HG03571 (cell line): ENCODE measurements at regions not wholly inside any gene's neighbourhood (a gene's known extent, or its start where the extent isn't known, plus 50 kb on each side); places are given as distances from the start of the nearest gene placed in this dataset.
"Not testable (repeated sequence)": the region's sequence is repeated elsewhere in the genome, so short reads cannot be mapped to it uniquely, and the experiment has no call there.

Source experiments
- ATAC-seq: cut with Tn5 transposase; IDR thresholded peaks from one replicate; pipeline ENCODE4 v1.9.1; 2021; ENCODE audit not compliant: unreplicated experiment

GRCh38 chr10:22825841-22826240 is 102.0 kb upstream of the ARMC3 start:
- no peak for ATAC-seq

GRCh38 chr10:22824984-22825383 is 102.9 kb upstream of the ARMC3 start:
- ATAC-seq: no peak

- ATAC-seq: no peak
These were observed 103.3 kb upstream of the ARMC3 start for GRCh38 chr10:22824520-22824919.

DNA sequence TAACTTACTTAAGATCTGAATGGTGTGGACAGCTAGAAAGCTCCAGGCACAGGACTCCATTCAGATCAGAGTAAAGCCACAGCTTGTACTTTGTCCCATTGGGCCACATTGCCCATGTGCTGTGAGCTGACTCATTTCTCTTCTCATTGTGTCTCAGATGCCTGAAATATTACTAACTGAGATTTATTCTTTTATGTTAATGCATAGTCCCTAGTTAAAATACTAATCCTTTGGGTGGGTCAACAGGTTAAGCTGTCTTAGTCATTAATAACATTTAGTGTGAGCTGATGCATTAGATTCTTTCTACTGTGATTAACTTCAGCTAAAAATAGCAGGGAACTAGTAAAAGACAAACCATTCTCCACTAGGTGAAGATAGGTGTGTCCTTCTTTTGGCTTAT is 104.7 kb upstream of the ARMC3 start:
- ATAC-seq: peak; percentile 63

GRCh38 chr10:22821921-22822320 is 105.9 kb upstream of the ARMC3 start:
- not testable (repeated sequence) for ATAC-seq

- no peak for ATAC-seq
These were observed 106.4 kb upstream of the ARMC3 start for GRCh38 chr10:22821501-22821900.

DNA sequence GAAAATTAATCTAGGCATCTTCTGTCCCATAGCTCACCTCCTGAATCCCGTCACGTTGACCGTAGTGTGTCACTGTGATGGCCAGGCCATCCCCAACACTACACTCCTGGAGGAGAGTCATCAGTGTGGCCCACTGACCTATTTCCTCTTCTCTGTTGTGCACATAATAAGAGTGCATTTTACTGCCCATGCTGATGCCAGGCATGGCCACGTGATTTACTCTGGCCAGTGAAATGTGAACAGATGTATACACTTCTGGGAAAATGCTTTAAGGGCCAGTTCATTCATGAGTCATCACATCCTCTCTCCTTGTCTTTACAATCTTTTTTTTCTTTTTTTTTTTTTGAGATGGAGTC is 101.9 kb upstream of the PIP4K2A start:
- no peak for ATAC-seq

DNA sequence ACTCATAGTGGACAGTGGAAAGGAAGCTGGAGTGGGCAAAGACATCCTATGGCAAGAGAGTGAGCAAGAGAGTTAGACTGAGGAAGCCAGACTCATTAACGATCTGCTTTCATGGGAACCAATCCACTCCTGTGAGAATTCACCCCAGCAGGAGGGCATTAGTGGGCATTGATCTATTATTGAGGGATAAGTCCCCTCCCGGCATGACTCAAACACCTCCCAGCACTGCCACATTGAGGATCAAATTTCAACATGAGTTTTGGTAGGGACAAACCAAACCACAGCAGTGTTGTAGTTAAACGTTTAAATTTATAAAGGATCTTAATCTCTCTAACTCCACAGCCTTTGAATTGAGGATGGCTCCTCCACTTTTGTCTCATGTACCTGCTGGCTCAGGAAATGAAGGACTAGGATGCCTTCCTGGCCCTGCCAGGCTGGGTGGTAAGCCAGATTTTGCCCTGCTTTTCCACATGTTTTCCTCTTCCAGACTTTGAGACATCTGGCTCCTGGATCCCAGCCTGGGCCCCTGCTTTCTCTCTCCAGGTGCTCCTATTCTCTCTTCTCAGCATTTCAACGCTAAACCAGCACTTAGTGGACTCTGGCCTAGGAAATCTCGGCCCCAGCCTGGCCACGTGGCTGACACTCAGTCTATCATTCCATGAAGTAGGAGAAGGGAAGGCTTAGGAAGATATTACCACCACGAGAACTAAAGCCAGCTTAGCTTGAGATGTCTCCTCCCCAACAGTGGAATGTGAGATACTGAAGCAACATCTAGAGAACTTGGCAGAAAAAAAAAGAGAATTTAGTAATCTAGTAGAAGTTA is 96.5 kb upstream of the PIP4K2A start:
- ATAC-seq: no peak

- ATAC-seq: no peak
These were observed 92.9 kb upstream of the PIP4K2A start for GRCh38 chr10:22807238-22807637.

GRCh38 chr10:22805304-22805703 is 90.9 kb upstream of the PIP4K2A start:
- no peak for ATAC-seq

DNA sequence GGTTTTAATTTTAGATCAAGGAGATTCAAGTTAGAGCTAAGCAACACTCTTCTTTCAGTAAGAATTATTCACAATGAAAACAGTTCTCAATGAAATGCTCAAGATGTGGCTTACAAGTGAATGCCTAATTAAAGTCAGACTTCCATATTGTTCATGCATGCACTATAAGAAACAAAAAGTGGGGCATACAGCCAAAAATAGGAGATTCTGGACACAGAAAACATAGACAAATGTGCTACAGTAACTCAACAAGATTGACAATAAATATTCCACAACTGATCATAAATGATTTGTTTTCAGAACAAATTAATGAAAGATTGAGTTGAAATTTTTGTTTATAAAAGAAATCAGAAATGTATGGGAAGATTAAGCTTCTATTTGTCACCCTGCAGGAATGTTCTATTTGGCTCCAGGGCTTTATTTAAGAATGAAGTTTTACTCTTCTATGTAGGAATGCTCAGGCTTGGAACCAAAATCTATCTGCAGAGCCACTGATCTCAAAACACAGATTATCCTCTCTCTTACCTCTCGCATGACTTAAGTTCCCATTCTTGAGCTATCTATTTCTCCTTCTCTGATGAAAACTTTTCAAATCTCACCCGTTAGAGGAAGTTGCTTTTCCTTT is 89.0 kb upstream of the PIP4K2A start:
- ATAC-seq: no peak

- ATAC-seq: no peak
These were observed 87.4 kb upstream of the PIP4K2A start for GRCh38 chr10:22801785-22802184.

GRCh38 chr10:22797796-22798195 is 83.4 kb upstream of the PIP4K2A start:
- not testable (repeated sequence) for ATAC-seq

DNA sequence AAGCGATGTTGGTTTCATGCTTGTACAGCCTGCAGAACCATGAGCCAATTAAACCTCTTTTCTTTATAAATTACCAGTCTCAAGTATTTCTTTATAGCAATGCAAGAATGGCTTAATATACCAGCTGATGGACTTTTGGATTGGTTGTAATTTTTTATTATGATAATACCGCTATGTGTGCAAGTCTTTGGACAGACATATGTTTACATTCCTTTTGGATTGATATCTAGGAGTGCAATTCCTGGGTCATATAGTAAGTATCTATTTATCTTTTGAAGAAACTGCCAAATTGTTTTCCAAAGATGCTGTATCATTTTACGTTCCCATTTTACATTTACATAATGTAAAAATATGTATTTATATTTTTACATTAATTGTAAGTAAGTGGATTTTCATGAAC is 81.2 kb upstream of the PIP4K2A start:
- no peak for ATAC-seq

DNA sequence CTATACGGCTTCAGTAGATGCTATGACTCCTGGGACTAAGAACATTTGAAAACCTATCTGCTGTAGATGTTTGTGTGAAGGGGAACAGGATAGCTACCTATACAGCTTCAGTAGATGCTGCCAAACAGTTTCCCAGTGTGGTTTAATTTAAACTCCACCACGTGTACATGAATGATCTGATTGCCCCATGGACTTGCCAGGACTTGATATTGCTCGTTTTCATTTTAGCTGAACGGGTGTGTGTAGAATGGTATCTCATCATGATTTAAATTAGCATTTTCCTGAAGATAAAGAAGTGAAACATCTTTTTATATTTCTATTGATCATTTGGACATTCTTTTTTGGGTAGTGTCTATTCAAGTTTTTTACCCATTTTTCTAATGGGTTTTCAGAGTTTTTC is 77.8 kb upstream of the PIP4K2A start:
- ATAC-seq: no peak

DNA sequence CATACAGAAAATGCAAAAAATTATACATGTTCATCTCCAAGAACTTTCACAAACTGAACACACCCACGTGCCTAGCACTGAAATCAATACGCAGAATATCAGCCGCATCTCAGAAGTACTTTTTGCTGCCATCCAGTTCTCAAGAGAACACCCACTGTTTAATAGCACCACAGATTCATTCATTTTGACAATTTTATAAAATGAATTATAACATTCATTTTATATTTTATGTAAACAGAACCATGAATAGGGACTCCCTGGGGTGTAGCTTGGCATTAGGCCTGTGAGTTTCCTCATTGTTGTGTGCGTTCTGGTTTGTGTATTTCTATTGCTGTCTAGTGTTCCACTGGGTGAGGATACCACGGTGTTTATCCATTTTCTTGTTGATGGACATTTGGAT is 77.3 kb upstream of the PIP4K2A start:
- no peak for ATAC-seq

DNA sequence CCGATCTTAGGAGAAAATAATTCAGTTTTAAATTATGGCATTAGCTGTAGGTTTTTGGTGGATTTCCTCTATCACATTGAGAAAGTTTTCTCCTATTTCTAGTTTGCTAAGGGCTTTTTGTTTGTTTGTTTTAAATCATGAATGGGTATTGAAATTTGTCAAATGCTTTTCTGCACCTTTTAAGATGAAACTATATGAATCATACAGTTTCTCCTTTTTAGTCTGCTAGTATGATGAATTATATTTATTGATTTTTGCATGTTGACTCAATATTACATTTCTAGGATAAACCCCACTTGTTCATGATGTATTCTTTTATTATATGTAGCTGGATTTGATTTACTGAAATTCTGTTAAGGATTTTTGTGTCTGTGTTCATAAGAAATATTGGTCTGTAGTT is 70.3 kb upstream of the PIP4K2A start:
- no peak for ATAC-seq

- no peak for ATAC-seq
These were observed 69.4 kb upstream of the PIP4K2A start for GRCh38 chr10:22783807-22784206.

DNA sequence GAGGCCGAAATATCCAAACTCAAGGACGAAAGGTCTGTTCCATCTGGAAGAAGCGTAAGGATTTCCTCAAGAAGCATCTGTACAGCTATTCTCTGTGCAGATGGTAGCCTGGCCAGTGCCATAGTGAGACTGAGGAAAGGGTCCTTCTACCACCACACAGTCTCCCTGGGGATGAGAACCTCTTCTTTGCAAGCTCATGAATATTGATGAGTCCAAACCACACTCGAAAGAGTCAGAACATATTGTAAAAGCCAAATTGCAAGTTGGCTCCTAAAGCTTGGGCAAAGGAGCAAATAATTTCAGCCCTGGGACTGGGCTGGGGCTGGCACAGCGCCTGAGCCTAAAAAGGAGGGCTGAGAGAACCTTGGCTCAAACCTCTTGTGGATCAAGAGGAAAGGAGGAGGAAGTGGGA is 66.1 kb upstream of the PIP4K2A start:
- no peak for ATAC-seq

DNA sequence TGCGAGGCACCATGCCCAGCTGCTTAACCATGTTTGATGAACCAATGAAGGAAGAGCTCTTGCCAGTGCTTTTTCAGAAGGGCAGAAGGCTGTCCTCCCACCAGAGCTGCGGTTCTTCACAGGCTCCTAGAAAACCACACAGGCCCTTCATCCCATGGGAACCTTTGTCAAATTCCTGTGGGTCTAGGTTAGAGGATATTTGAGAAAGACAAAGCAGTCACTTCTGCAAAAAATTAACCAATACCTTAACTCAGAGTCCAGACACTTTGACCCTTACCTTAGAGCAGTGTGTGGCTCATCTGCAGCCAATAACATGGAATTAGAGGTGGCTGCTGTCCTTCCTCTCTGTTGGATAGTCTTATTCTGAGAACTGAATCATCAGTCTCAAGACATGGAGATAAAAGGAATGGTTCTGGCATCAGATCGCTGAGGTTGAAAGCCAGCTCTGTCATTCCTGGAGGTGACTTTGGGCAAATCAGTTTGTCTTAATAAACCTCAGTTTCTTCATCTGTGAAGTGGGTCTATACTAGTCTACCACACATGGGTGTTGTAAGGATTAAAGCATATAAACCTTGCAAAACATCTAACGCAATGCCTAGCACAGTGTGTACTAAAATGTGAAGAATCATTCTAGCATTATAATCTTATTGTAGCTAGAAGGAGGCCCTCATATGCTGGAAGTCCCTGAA is 65.1 kb upstream of the PIP4K2A start:
- no peak for ATAC-seq

GRCh38 chr10:22774102-22774501 is 59.7 kb upstream of the PIP4K2A start:
- no peak for ATAC-seq

- not testable (repeated sequence) for ATAC-seq
These were observed 57.3 kb upstream of the PIP4K2A start for GRCh38 chr10:22771631-22772030.
